ENCODE measurements at regions not wholly inside any gene's neighbourhood (a gene's known extent, or its start where the extent isn't known, plus 50 kb on each side); places are given as distances from the start of the nearest gene placed in this dataset.
"Not testable (repeated sequence)": the region's sequence is repeated elsewhere in the genome, so short reads cannot be mapped to it uniquely, and the experiment has no call there.

DNA sequence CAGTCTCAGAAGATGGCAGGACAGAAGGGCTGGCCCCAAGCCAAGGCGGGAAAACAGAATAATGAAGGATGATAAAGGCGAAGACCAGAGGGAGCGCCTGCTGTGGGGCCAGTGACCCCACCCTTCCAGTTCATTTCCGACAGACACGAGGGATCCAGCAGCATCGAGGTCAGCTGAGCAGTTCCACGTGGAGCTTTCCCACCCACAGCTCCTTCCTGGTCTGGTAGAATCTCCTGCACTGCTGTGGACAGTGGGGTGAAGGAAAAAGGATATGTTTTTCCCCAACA is 265.9 kb upstream of the VLDLR start:
- DNase-seq, result no peak

DNA sequence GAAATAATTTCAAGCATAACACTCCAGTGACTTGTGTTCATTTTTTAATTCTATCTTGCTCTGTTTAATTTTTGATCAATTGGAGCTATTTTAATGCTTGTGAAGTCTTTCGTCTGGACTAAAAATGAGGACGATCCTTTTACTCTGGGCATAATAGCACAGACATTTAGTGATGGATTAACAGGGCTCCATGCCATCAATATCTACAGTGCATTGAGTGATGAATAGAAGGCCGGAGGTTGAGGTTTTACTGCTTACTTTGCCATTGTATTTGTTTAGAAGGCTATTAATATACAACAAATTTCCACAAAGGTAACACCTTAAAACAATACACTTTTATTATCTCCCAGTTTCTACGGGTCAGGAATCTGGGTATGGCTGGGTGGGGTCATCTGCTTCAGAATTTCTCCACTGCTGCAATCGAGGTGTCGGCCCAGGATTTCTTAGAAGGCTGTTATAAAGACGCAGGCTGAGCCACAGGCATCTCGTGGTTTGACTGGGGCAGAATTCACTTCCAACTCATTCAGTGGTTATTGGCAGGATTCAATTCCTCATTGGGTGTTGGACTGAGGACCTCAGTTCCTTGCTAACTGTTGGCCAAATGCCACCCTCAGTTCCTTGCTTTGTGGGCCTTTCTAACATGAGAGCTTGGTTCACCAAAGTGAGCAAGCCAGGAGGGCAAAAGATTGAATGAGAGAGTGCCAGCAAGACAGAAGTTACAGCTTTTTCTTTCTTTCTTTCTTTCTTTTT is 265.4 kb upstream of the VLDLR start:
- DNase-seq, result no peak

DNA sequence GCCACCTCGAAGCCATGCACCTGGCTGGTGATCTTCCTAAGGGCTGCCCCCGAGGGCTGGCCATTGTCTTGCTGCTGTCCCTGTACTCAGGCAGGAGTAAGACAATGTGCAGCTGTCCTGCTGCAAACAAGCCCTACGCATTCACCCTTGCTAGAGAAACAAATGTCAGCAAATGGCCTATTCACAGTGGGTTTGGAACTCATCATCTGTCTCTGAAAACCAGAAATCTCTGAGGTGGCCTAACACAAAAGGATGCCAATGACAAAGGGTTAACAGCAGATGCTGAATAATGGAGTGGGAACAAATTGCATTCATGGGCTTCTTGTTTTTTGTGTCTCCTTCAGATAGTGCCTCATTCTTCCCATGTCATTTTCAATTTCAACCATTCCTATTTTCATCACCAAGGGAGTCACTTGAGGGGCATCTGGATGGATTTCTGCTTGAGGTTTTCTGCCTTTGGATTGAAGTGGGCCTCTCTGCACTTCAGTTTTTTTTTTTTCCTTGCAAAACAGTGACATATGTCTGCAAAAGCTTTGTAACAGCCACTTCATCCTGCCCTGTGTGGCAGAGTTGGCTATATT is 261.6 kb upstream of the VLDLR start:
- no peak for DNase-seq

DNA sequence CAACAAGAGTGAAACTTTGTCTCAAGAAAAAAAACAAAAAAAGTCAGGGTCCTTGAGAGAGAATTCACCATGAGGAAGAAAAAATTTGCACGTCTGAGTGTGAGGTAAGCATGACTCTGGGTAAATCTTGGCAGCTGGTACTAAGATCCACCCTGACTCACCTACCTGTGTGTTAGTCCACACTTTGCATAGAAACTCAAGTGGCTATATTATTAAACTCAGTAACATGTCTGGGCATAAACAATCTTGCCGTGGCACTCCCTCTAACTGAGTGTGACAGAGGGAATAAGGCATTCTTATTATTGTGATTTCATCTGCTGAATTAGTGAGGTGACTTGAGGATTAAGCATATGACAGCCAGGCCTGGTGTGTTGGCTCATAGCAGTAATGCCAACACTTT is 259.4 kb upstream of the VLDLR start:
- DNase-seq, result no peak

DNA sequence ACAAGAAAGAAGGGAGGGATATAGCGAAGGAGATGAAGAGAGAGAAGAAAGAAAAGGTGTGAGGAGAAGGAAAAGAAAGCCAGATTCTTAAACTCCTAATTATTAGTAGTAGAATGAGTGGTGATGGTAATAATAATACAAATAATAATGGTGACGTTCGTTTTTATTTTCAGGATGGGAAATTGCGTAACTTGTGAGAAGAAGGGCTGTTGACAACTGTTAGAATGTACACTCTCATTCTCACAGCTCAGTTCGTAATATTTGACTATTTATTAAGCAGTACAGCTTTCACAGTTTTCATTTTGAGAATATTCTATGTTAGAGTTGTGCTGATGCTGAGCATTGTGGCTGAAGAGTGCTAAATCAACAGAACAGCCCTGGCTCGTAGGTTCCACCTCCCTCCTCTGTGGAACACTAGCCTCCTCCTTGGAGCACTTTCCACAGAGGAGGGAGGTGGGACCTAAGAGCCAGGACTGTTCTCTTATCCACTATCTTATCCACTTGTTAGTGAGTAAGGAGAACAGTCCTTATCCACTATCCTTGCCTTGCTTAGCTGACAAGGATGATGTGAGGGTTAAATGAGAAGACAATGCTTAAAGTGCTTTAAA is 258.3 kb upstream of the VLDLR start:
- DNase-seq, result no peak

DNA sequence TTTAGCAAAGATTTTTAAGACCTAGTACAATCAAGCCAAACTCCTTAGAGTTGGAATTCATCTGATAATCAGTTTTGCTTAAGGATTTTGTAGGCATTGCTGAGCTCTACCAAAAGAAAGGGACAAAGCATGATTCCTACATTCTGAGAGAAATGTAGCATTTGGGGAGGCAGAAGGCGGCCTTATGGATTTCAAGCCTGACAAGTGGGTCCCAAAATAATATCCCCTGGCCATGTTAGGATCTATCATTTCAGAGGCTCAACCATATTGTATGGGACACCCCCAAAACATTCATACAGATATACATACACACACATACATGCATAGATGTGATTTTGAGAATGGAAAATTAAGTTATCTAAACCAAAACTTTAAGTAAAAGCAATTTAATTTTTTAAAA is 257.8 kb upstream of the VLDLR start:
- DNase-seq, result no peak

DNA sequence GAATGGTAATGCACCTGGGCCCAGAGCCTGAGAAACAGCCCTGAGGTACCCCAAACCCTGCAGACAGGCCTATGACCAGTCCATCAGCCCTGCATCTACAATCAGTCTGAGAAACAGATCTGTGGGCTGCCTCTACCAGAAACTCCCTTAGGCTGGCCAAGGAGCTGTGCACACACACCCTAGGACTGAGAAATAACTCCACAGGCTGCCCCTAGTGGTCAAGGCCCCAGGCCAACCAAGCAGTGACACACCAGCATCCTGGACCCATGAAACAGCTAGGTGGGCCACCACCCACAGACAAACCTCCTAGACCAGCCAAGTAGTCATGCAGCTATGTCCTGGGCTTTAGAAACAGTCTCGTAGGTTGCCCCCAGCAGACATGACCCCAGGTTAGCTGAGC is 253.6 kb upstream of the VLDLR start:
- DNase-seq, result no peak

DNA sequence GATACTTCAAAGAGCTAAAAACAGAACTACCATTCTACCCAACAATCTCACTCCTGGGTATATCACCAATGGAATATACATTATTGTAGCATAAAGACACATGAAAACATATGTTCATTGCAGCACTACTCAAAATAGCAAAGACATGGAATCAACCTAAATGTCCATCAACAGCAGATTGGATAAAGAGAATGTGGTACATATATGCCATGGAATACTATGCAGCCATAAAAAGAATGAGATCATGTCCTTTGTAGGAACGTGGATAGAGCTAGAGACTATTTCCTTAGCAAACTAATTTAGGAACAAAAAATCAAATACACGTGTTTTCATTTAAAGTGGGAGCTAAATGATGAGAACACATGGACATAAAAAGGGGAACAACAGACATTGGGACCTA is 247.9 kb upstream of the VLDLR start:
- no peak for DNase-seq

DNA sequence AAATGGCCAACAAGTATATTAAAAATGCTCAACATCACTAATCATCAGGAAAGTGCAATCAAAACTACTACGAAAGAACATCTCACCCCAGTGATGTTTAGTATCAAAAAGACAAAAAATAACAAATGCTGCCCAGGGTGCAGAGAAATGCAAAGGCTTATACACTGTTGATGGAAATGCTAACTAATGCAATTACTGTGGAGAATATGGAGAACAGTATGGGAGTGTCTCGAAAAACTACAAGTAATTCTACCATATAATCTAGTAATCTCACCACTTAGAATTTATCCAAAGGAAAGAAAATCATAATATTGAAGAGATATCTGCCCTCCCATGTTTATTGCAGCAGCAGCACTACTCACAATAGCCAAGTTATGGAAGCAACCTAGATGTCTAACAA is 246.5 kb upstream of the VLDLR start:
- DNase-seq, result no peak

DNA sequence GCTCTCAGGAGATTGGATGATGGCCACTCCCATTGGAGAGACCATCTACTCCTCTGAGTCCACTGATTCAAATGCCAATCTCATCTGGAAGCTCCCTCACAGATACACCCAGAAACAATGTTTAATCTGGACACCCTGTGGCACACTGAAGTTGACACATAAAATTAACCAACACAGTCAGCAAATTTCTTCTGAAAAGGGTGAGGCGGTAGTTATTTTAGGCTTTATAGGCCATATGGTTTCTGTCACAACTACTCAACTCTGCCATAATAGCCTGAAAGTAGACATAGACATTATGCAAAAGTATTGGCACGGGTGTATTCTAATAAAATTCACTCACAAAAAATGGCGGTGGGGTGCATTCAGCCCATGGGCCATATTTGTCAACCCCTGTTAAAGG is 244.5 kb upstream of the VLDLR start:
- no peak for DNase-seq

DNA sequence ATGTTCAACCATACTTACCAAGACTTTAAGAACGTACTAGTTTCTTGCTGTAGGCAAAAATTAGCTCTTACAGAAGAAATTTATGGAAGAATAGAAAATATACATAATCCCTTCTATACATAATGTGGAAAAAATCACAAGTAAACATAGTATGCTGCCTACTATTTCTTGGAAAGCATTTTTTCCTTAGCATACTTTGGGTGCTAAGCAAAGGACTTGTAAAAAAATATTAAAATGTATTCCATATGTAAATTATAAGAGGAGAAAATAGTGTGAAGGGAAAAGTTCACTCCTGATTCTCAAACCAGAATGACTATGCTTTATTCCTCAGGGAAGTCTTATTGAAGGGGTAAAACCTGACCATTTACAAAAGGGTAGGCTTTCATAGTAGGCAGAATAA is 243.8 kb upstream of the VLDLR start:
- no peak for DNase-seq

DNA sequence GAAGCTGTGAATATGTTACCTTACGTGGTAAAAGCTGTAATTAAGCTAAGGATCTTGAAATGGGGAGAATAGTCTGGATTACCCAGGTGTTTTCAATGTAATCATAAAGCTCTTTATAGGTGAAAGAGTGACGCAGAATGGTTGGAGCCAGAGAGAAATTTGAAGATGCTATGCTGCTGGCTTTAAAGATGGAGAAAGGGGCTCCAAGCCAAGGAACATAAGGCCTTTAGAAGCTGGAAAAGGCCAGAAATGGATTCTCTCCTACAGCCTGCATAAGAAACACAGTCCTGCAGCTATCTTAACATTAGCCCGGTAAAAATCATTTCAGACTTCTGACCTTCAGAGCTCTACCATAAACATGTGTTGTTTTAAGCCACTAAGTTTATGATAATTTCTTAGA is 243.3 kb upstream of the VLDLR start:
- no peak for DNase-seq

DNA sequence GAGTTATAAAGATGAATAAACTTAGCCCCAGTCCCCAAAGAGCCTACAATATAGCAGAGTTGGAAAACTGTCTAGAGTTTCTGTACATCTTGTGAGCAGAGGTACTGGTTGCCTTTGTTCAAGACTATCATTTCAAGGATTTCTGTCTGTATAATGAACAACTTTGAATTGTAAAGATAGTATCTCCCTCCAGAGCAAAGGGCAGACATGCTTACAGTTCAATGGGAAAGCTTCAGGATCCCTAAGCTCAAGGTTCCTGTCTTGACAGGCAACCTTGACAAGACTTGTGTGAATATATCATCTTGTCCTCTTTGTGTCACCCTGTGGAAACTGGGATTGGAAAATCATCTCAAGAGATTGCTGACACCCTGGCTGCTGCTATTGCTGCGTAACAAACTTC is 242.8 kb upstream of the VLDLR start:
- no peak for DNase-seq

DNA sequence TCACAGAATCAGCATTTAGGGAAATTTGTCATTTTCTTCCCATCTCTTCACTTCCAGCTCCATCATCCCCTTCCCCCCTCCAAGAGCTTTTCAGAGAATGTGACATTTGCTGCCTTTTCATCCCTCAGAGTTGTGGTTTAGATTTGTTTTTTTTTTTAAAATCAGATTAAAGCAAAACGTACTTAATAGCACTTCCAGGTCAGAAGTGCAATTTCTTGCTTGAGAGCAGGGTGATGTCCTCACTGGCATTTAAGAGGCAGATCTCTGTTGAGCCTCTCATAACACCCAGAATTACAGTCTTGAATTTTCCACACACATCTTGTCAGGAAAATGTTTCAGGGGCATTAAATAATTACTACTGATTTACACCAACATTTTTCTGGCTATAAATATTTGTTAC is 236.8 kb upstream of the VLDLR start:
- DNase-seq, result no peak

DNA sequence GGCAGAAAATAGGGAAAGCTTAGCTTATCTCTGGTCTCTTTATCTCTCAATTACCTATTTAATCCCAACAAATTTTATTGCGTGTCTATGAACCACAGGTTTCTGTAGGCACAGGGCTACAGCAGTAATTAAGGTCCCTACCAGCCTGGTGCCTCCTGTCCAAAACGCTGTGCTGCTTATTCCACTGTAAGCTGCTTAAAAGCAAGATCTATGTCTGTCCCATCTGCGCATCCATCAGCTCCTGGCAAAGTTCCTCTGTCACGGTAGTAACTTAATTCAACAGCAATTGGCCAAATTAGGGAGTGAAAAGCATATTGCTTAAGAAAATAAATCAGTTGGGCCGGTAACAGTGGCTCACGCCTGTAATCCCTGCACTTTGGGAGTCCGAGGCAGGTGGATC is 235.8 kb upstream of the VLDLR start:
- DNase-seq, result no peak

DNA sequence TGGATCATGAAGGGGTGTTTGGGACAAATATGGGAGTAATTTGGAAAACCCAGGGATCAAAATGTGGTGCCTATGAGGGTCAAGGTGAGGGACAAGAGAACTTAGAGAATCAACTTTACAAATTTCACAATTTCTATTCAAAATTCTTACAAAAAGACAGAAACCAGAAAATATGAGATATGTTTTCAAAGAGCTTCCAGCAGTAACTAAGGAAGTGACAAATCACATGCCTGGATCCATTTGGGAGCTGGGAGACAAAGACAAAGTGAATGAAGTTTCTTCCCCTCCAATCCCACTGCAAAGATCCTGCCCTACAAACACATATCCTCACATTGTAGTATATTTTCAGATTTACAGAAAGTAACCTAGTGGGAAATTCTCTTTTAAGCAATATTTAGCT is 235.0 kb upstream of the VLDLR start:
- DNase-seq, result no peak

DNA sequence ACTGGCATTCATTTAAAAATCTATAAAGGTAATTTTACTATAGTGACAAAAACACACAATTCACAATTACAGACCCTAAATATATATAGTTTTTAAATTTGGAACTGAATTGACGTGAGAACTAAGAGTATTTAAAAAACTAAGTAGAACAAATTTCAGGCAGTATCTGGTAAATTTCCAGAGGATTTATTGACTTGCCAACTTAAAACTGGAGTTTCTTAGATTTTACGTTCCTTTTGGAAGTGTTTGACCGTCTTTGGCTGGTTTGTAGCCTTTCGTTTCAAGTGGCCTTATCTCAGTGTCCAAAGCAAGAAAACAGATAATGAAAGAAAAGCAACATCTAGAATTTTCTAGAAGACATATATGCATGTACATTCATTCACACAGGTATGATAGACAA is 234.4 kb upstream of the VLDLR start:
- no peak for DNase-seq

DNA sequence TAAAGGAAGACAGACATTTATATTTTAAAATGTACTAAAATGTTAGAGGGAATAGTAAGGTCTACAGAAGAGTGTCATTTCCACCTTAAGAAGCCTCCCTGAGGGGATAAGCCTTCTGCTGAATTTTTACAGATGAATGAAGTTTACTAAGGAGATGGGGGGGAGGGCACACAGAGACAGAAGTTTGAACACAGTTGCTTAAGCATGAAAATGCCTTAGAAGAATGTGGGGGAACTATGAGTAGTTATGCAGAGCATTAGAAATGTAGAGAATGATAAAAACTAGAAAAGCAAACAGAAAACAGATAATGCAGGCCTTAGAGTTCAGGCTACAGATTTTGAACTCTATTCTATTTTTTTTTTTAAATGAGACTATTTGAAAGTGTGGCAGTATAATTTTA is 232.2 kb upstream of the VLDLR start:
- DNase-seq, result no peak

DNA sequence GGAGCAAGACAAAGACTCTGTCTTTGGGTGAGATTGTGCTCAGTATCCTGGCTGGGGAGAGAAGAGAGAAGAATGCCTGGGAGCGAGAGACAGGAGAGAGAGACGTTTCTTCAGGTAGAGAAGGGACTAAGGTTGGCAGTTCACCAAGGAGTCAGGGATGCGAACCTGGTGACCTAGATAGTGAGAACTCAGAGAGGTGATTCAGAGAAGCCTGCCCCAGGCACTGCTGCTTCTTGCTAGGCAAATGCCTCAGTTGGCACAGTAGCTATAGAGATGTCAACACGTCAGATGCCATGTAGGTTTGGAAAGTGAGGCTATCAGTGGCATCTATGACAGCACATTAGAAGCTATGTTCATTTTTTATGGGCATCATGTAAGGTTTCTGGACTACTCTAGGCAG is 231.6 kb upstream of the VLDLR start:
- DNase-seq, result no peak

DNA sequence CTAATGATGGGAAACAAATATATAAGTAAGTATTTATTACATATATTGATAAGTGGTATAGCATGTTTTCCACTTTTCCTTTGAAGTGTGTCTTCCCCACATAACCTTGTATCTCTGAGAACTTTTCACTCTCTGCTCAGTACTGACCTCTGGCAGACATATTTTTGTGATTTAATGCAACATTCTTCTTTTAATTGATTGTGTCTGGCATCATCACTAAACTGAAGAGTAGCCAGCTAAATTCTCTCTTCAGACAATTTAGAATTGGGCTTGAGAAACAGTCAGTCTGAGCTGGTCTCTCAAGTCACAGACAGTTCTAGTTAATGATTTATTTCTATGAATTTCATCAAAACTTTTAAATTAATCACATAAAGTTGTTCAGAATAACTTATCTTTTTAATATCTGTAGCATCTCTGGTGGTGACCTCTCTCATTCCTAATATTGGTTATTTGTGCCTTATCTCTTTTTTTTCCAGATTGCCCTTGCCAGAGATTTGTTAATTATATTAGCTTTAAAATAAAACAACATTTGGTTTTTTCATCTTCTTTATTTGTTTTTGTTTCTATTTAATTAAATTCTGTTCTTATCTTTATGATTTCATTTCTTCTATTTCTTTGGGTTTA is 230.0 kb upstream of the VLDLR start:
- not testable (repeated sequence) for DNase-seq

DNA sequence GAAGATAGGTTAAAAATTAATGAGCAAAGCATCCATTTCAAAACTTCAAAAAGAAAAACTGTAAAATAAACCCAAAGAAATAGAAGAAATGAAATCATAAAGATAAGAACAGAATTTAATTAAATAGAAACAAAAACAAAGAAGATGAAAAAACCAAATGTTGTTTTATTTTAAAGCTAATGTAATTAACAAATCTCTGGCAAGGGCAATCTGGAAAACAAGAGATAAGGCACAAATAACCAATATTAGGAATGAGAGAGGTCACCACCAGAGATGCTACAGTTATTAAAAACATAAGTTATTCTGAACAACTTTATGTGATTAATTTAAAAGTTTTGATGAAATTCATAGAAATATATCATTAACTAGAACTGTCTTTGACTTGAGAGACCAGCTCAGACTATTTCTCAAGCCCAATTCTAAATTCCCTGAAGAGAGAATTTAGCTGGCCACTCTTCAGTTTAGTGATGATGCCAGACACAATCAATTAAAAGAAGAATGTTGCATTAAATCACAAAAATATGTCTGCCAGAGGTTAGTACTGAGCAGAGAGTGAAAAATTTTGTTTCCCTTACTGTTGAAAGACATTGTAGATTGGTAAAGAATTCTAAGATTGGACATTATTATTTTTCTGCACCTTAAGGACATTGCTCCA is 227.4 kb upstream of the VLDLR start:
- not testable (repeated sequence) for DNase-seq

DNA sequence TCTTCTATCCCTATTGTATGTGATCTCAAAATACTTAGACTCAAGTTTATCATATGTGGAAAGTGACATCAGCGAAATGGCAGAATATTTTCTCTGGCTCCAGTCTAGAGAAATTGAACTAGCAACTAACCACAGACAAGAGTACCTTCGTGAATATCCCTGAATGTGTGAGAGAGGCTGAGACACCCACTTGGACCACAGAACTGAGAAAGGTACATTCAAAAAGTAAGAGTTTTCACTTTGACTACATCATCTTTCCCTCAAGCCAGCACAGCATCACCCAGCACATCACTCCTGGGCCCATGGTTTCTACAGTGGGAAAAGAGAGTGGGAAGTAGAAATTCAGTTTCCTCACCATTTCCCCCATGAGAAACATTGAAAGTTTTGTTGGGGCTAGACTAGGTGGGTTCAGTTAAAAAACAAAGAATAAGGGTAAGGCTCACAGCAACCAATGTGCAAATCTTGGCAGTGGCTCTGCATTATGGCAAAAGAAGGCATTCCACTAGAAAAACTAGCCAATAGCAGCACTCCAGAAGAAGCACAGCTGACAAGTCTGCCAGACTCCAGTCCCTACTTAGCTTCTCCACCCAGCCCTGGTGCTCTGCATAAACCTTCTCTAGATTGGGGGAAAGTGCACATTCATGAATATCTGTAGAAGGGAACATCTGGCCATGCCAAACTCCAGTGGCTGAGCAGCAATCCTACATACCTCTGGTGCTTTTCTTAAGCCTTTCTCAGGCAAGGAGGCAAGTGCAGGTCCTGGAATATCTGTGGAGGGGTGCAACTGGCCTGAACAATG is 225.6 kb upstream of the VLDLR start:
- DNase-seq, result no peak

DNA sequence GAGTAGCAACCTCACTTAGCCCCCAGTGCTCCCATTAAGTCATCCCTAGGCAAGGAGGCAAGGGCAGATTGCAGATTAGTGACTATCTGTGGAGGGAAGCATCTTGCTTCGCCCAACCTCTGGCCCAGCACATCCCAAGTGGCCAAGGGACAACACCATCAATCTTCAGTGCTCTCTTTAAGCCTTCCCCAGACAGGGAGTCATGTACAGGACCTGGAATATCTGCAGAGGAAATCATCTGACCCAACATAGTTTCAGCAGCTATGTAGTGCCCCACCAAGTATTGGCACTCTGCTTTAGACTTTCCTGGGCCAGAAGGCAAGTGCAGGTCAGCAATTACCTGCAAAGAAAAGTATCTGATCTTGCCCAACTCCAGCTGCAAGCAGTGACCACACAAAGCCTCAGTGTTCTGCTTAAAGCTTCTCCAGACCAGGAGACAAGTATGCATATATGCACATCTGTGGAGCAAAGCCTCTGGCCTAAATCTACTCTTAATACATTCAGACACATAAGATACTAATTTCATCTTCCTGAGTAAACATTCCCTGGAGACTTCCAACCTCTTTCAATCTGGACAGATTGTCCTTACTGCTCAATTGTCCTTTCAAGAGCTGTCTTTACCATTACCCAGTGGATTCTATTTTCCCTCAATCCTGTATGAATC is 224.8 kb upstream of the VLDLR start:
- DNase-seq, result no peak
